AG20443 (cell line): ENCODE measurements at regions not wholly inside any gene's neighbourhood (a gene's known extent, or its start where the extent isn't known, plus 50 kb on each side); places are given as distances from the start of the nearest gene placed in this dataset.
A peak's percentile ranks its signal among the peaks of the same experiment; 100 is the strongest.
"Not testable (repeated sequence)": the region's sequence is repeated elsewhere in the genome, so short reads cannot be mapped to it uniquely, and the experiment has no call there.

Experiments
- DNase-seq: peaks from one replicate; pipeline ENCODE4 v3.0.0; 2012; ENCODE audit warnings: low spot score, mixed read lengths

DNA sequence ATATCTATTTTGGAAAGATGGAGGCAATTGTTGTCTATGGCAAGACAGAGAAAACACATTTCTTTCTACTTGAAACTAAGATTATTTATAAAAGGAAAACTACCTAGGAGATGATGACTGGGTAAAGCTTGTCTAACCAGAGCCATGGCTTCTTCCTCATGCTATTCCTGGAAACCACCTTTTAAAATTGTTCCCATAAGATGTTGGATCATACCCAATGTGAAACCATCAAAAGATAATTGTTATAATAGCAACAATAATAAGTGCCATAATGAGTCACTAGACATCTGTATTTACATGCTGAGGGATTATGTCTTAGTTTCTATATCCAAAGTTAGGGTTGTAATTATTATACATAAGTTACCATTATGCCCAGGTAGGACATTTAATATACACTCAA is 428.4 kb downstream of the KCNJ2 start:
- no peak for DNase-seq

DNA sequence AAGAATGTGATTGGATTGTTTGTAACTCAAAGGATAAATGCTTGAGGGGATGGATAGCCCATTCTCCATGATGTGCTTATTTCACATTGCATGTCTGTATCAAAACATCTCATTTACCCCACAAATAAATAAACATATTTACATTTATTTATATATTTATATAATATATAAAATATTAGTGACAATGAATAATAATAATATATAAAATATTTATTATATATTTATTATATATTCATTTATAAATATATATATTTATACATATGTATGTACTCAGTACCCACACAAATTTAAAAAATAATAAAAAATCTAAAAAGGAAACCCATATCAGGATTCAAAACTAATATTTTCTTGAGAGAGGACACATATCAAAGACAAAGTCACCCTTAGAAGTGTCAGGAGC is 429.9 kb downstream of the KCNJ2 start:
- DNase-seq: no peak

DNA sequence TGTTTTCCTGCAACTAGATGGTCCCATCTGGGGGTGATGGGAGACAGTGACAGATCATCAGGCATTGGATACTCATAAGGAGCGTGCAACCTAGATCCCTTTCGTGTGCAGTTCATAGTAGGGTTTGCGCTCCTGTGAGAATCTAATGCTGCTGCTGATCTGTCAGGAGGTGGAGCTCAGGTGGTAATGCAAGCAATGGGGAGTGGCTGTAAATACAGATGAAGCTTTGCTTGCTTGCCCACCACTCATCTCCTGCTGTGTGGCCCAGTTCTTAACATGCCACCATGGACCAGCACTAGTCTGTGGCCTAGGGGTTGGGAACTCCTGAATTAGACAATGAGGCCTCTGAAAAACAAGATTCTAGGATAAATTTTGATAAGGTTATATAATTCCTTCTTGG is 430.6 kb downstream of the KCNJ2 start:
- DNase-seq: not testable (repeated sequence)

DNA sequence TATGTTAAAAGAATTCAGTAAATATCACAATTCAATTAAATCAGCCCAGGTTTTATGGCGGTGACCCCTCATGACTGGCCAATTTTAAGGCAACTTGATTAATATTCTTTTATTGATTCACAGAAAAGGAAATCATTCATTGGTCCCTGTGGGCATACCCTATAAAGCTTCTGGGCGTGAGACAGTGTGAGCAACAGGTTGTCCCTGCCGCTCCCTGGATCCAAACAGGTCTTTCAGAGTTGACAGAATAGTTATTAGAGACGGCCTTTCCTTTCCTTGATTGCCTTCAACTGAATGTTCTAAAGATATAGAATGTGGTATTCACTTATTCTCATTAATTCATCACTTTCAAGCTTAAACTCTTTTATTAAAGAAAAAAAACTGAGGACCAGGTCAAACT is 433.9 kb downstream of the KCNJ2 start:
- DNase-seq: no peak

DNA sequence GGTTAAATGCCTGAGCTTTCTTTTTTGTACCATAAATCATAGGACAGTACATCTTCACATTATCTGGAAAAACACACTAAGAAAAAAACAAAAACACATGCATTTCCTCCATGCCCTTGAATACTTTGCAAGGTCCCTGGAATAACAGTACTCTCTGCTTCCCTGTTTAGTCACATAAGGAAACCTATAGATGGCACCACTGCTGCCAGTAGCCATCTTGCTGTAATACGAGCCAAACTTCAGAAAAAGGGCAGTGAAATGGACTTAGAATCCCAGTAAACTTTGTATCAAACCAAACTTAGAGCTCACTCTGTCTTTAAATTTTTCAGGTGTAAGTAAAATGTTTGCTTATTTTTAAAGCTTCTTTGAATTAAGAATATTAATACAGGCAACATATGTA is 435.5 kb downstream of the KCNJ2 start:
- no peak for DNase-seq

DNA sequence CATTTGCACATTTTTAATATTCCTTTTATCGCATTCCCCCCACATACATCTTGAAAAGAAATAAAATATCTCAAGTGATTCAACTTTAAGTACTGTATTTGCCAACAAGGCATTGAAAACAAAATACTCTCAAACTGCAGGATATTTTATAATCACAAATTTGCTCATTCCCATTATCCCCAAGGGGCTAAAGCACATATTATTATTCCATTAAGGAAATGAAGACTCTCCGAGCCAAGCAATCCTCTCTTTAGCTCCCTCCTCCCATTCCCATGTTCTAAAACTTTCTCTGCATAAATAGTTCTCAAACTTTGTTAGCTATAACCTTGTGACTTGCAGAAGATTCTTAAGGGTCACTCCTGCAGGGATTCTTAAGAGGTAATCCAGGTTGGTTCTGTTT is 436.8 kb downstream of the KCNJ2 start:
- DNase-seq: no peak

DNA sequence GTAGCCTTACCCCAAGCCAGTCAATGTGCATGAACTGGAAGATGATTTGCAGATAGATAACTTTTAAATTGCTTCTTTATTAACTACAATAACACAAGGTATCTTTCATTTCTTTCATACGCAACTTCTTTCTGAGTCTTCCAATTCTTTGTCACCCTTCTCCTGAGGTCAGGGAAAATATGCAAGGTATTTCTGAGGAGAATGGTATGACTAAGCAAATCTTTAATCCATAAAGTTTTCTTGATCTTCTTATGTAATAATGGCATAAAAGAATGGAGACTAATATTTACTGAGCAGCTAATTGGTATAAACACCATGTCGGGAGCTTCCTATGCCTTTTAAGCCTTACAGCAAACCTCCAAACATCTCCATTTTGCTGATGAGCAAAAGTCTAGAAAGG is 438.9 kb downstream of the KCNJ2 start:
- DNase-seq: no peak

DNA sequence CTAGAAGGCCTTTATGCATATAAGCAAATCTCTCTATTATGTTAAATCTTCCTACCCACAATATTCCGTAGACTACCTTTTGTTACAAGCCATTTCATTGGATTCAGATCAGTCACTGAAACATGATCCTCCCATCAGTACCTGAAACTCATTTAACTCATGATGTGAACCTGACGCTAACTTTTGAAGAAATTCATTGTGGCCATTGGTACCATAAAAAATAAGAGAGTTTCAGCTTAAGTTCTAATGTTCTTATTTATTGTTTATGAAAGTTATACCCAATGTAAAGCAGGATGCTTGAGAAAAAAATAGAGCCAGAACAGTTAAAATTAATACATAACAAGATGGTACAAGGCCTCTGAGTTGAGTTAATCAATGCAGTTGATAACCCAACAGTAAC is 439.6 kb downstream of the KCNJ2 start:
- DNase-seq: no peak

DNA sequence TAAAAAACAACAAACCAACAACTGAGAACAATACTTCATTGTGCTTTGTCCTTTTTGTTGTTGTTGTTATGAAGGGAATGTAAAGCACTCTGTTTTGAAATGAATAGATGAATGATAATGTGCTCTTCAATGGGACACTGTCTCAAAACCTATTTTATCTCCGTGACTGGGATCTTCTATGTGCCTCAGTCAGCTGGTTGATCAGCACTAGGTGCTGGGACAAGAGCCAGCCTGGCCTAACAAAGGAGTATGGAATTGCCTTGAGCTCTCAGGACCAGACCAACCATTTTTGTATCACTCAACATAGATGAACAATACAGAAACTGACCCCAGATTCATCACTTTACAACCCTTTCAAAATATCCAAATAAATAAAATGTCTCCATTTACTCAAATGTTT is 440.2 kb downstream of the KCNJ2 start:
- no peak for DNase-seq

DNA sequence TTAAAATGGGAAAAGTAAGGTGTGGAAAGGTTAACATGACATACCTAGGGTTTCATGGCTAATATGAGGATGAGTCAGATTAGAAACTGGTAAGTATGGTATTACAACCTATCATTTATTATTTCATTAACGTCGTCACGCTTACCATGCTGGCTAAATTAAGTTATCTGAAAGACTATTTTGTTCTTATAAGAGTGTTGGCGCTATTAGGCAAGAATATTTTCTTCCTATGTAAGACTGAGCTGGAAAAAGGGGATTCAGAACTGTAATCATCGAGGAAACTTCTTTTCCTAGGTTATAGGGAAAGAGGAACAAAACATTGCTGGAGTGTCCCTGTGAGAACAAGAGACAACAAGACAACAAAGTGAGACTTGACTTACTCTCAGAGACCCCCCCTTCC is 440.8 kb downstream of the KCNJ2 start:
- no peak for DNase-seq

DNA sequence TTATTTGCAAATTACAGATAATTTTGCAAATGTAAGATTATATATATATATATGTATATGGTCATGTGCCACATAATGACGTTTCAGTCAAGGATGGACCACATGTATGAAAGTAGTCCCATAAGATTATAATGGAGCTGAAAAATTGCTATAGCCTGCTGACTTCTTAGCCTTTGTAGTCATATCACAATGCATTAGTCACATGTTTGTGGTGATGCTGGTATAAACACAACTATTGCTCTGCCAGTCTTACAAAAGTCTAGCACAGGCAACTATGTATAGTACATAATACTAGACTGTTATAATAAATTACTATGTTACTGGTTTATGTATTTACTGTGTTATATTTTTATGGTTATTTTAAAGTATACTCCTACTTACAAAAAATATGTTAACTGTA is 444.3 kb downstream of the KCNJ2 start:
- DNase-seq: no peak

DNA sequence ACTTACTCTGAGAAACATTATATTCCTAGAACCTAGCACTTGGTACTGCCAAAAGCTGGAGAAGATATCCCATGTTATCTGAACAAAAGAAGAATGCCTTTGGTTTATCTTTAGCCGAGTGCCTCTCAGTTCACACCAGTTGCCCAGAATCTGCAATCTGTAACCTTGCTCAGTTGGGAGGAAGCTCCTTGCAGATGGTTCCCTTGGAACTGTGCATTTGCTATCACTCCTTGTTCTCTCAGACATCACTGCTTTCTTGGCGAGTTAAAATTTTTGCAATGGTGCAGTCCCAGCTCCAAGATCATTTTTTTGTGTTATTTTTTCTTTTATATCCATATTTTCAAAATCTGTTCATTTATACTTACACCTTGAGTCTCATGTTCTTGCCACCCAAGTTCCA is 446.5 kb downstream of the KCNJ2 start:
- DNase-seq: no peak

DNA sequence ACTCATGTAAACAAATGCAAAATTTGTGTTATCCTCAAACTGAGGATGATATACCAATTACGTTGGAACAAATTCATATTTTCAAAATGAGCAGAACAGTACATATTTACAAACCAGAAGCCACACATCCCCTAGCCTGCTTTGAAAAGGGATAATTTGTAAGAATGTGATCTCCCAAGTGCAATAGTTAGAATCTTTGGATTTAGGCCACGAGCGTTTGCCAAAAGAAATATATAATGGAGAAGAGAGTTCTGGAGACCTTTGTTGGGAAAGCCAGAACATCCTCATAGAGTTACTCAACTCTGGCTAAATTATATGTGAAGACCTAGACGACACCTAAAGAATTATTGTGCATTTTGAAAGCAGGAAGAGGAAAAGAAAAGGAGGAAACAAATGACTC is 449.3 kb downstream of the KCNJ2 start:
- DNase-seq: no peak

DNA sequence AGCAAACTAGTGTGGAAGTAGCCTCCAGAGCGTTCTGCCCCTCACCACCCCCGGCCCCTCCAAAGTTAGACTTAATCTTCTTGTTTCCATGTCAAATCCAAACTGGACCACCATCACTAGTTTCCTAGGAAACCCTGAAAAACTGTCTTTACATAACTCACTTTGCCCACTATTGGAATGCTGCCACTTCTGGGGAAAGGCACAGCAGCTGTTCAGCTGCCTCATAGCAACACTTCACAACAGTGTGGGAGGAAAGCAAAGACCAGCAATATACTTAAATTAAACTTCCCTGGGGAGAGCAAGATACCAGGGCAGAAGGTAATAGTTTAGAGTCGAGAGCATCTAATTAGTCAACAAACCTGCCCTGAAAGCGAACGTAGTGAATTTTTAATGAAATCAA is 452.2 kb downstream of the KCNJ2 start:
- no peak for DNase-seq

DNA sequence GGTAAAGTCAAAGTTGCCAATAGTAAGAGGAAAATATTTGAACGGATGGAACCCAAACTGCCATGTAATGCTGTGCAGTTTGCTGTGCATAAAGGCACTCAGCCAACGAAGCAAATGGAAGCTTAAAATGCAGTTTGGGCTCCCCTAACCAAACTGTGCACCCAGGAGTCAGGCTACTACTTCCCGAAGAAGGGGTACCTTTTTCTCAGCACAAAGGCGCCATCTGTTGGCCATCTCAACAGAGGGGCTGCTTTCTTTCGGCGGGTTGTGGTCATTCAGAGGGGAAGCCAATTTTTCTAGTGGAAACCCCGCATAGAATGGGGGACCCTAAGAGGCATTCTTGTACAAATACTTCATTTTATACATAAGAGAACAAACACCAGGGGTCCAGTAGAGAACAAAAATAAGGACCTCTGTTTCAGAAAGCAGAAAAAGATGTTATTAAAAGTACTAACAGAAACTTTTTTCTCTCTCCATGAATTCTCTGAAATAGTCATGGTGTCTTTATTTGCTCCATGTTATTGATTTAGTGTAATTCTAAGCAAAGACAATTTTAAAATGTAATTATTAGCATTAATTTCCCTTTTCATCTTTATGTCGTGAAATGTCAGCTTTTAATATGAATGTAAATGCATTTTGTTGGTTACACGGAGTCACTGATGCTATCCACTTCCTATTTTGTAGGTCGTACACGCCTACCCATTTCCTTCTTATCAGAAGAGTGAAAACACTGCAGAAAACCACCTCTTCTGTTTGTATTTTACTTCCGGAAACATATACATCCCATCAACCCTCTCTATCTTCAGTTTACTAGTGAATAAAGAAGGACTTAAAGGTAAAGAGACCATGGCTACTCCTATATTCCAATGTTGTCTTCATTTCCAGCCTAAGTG is 453.3 kb downstream of the KCNJ2 start:
- peak; percentile 40 for DNase-seq

DNA sequence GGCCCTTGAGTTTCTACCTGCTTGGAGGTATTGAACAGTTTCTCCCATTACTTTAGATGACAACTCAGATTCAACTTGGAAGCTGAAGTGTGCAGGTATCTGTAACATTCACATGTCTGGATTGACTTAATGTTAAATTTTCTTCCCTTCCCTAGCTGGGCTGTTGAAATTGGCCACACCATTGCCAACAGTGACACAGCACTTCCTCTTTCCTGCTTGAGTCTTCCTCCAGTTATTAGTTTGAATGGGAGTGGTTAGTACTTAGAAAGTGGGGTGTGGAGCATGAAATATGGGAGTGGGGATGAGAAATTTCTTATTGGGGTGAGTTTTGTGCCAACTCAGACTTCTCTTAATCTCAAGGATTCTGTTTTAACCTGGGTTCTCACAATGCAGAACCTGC is 454.9 kb downstream of the KCNJ2 start:
- DNase-seq: no peak

DNA sequence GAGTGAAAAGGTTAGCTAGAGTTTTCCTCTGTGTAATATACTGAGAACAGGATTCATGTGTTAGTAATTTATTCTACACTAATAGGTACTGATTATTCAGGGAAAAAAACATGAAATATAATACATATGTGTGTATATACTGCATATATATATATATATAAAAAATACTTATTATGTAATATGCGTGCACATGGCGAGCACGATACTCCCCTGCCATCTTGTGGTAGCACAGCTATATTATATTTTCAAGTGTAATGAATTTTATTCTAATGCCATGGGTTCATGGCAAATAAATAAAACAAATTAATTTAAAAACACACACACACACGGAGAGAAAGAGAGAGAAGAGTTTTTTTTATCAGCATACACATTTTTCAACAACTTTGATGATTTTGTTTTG is 460.6 kb downstream of the KCNJ2 start:
- DNase-seq: no peak

DNA sequence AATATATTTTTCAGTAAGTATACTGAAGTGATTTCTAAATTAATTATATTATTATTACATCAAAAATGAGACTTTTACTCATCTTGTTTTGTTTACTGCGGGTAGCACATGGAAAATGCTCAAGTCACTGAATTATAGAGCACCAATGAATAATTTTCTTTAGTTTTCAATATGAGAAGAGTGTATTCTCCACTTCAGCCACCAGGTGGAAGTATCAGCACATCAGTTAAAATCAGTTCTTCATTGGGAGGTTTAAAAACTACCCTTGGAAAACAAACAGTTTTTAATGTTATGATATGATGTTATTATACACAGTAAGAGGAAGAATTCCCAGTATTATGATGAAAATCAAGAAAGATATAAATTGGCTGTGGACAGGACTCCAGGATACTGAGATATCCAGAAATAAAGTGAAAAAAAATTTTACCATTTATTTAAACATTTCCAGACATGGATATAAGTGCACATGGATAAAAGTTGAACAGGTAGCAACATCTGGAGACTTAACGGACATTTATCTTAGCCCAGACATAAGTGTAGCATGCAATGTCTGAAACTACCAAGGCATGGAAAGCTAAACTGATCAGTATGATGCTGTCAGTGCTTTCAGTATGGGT is 467.3 kb downstream of the KCNJ2 start:
- peak; percentile 45 for DNase-seq

DNA sequence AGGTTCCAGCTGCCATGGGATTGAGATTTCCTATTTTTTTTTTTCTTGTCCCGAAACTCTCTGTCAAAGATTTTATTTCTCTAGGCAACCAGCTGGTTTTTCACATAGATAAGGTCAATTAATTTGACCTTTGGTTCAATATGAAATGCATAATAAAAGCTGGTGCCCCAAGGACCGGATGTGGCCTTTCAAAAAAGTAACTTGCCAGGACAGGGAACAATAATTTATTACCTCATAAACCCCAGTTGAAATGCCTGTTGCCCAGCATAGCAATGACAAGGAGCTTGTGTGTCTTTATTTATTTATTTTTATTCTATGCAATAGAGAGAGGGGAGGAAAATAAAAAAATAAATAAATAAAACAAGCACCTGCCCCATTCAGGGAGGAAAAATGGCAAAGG is 472.7 kb downstream of the KCNJ2 start:
- no peak for DNase-seq

DNA sequence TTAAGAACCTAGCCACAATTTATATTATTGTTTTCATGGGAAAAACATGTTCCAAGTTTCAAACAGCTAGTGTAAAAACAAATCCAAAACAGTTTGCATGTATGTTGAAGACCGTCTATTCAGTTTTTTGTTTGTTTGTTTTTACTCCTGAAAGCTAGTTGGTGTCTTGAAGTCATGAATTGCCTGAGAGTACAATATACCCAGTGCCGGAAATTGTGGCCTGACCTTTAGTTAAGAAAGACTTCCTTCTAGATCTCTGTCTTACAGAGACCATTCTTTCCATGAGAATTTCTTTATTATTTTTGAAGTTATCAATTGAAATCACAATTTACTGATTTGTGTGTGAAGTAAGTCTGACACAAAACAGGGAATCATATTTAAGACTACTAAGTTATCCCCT is 474.8 kb downstream of the KCNJ2 start:
- DNase-seq: no peak

DNA sequence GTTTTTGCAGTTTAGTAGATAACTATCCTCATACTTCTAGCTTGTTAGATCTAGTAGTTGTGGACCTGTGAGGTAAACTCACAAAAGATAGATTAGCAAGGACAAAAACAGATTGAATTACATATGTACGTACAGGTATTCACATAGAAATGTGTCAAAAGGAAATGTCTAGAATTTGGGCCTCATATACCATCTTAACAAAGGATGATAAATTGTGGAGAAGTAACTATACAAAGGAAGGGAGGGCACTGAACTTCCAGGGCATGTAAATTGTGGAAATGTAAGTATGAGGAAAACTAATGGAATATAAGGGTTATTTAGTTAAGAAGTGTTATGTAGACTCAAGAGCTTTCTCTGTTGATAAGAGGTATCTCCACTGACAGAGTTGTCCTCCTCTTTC is 477.3 kb downstream of the KCNJ2 start:
- DNase-seq: no peak

DNA sequence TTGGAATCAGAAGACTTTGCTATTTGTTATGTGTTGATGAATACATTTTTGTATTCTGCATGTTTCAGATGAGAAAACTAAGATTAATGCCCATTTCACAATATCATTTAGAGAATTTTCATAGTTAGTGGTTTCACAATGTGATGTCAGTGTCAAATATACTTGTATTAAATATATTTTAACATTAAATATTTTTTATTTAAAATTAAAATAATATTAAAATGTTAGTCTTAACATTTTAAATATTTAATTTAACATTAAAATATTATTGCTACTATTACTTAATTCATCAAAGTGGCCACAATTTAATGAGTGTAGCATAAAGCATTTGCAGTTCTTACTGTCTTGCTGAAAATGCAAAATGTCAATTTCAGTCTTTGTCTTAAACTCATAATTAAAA is 478.8 kb downstream of the KCNJ2 start:
- DNase-seq: no peak

DNA sequence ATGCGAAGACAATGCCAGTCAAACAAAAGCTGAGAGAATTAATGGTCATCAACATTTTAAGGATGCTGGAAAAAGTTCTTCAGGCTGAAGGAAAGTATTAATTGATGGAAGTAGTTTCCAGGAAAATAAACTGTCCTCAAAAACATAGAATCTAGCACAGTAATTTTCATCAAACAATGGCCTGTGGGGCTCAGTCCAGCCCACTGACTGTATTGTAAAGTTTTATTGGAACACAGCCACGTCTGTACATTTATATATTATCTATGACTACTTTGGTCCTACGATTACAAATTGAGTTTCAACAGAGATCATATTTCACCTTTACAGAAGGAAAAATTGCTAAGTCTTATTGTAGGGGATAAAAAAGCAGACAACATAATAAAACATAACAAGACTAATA is 484.5 kb downstream of the KCNJ2 start:
- no peak for DNase-seq

DNA sequence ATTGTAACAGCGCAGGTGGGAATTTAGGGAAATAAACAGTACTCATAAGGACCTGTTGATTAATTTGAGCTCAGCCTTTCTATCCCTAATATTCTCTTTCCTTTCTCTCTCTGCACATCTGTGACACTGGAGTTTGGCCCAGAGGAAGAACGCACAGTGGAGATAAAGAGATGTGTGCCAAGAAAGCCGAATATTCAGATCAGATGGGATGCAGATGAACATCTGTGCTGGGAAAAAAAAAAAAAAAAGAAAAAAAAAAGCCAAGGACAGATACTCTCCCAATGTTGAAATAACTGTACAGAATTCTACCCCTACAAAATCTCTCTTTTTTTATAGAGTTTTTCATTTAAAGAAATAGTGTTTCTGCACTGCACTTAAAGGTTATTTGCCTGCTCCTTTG is 485.4 kb downstream of the KCNJ2 start:
- no peak for DNase-seq
